ENCODE measurements at regions not wholly inside any gene's neighbourhood (a gene's known extent, or its start where the extent isn't known, plus 50 kb on each side); places are given as distances from the start of the nearest gene placed in this dataset.

- intact Hi-C loops (cut with DNase I), result no loop called here
- Histone ChIP-seq H3K36me3 (replicated peaks in 1 of 2; ENCODE audit: insufficient read depth in 1 of 2, low read depth in 2 of 2) (no peaks in the 10 kb centered on the region), H3K4me3 (no peak overlapping the region), H3K4me1 (no peaks in the 10 kb centered on the region), H3K27me3 (no peaks in the 10 kb centered on the region), H3K9me3 (no peaks in the 10 kb centered on the region), H3K27ac (no peak overlapping the region)
- no peak for DNase-seq
- no peak for ATAC-seq
- TF ChIP-seq CTCF (IDR thresholded peaks at IDR 0.05) (no peak), POLR2A (IDR thresholded peaks at IDR 0.05) (no peak)
- 86 to 87% methylated on average over 2 of the region's 2 CpGs for WGBS, 2 donors
Measured at GRCh38 chr6:18904681-18905080, 517.5 kb downstream of the RNF144B start.

GRCh38 chr6:18920701-18921100, 533.6 kb downstream of the RNF144B start:
- H3K36me3 ChIP-seq (replicated peaks in 1 of 2; ENCODE audit: insufficient read depth in 1 of 2, low read depth in 2 of 2), result no peaks in the 10 kb centered on the region
- no peak for TF ChIP-seq CTCF (IDR thresholded peaks at IDR 0.05)
- TF ChIP-seq POLR2A (IDR thresholded peaks at IDR 0.05), result no peak
- H3K4me3 ChIP-seq, result no peak overlapping the region
- H3K4me1 ChIP-seq, result no peaks in the 10 kb centered on the region
- intact Hi-C loops (cut with DNase I), result no loop called here
- H3K9me3 ChIP-seq, result no peaks in the 10 kb centered on the region
- ATAC-seq (no peak), DNase-seq (no peak)
- H3K27ac ChIP-seq, result no peak overlapping the region
- 68 to 69% methylated on average over 3 of the region's 3 CpGs for WGBS, 2 donors
- H3K27me3 ChIP-seq, result no peaks in the 10 kb centered on the region

- intact Hi-C loops (cut with DNase I), result no loop called here
- DNase-seq (no peak), ATAC-seq (no peak)
- no peaks in the 10 kb centered on the region for H3K9me3 ChIP-seq
- H3K36me3 ChIP-seq (replicated peaks in 1 of 2; ENCODE audit: insufficient read depth in 1 of 2, low read depth in 2 of 2), result no peaks in the 10 kb centered on the region
- TF ChIP-seq POLR2A (IDR thresholded peaks at IDR 0.05) (no peak), CTCF (IDR thresholded peaks at IDR 0.05) (no peak)
- 67 to 78% methylated on average over 4 of the region's 4 CpGs for WGBS, 2 donors
- H3K4me1 ChIP-seq, result no peaks in the 10 kb centered on the region
- H3K27me3 ChIP-seq, result no peaks in the 10 kb centered on the region
- no peak overlapping the region for H3K4me3 ChIP-seq
- no peak overlapping the region for H3K27ac ChIP-seq
Measured at GRCh38 chr6:18931086-18931485, 543.9 kb downstream of the RNF144B start.

- ATAC-seq (no peak), DNase-seq (no peak)
- TF ChIP-seq POLR2A (IDR thresholded peaks at IDR 0.05), result no peak
- TF ChIP-seq CTCF (IDR thresholded peaks at IDR 0.05), result no peak
- Histone ChIP-seq H3K36me3 (replicated peaks in 1 of 2; ENCODE audit: insufficient read depth in 1 of 2, low read depth in 2 of 2) (no peaks in the 10 kb centered on the region), H3K9me3 (no peaks in the 10 kb centered on the region), H3K4me3 (no peak overlapping the region), H3K4me1 (no peaks in the 10 kb centered on the region), H3K27me3 (no peaks in the 10 kb centered on the region), H3K27ac (no peak overlapping the region)
- intact Hi-C loops (cut with DNase I), result no loop called here
- 66 to 81% methylated on average over 1 of the region's 1 CpG for WGBS, 2 donors
Measured at GRCh38 chr6:18958146-18958545, 571.0 kb downstream of the RNF144B start.

DNA sequence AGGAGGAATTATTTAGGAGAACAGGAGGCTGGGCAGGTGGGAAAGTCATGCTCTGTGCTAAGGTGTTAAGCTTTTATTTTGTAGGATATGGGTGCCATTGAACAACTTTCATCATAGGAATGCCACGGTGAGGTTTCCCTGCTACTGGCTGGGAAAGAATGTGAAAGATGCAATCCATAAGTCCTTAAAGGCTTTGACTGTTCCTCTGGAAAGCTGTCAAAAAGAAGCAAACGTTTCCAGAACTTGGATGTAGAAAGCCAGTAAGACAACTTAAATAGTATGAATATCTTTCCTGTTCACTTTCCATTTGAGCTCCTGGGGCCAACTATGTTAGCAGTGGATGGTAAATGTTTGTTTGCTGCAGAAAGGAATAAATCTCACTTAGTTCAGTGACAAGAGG, 574.4 kb downstream of the RNF144B start:
- Histone ChIP-seq H3K27me3 (no peaks in the 10 kb centered on the region), H3K9me3 (no peaks in the 10 kb centered on the region), H3K36me3 (replicated peaks in 1 of 2; ENCODE audit: insufficient read depth in 1 of 2, low read depth in 2 of 2) (no peaks in the 10 kb centered on the region), H3K27ac (no peak overlapping the region), H3K4me1 (no peaks in the 10 kb centered on the region), H3K4me3 (no peak overlapping the region)
- DNase-seq, result no peak
- whole genome bisulfite sequencing, 2 donors, result 13 to 26% methylated on average over 2 of the region's 2 CpGs
- no peak for TF ChIP-seq POLR2A (IDR thresholded peaks at IDR 0.05)
- no peak for TF ChIP-seq CTCF (IDR thresholded peaks at IDR 0.05)
- intact Hi-C loops (cut with DNase I), result no loop called here
- ATAC-seq, result no peak
